Pancreas (tissue), 10 donors: ENCODE measurements at regions not wholly inside any gene's neighbourhood (a gene's known extent, or its start where the extent isn't known, plus 50 kb on each side); places are given as distances from the start of the nearest gene placed in this dataset.
A peak's percentile ranks its signal among the peaks of the same experiment; 100 is the strongest.

Experiments used
- ATAC-seq, 4 donors: fragments of 200-7000 bp; cut with Tn5 transposase; one replicate each; pipeline versions ENCODE4 v1.8.0 to v1.9.1; 2020; ENCODE audit warnings: mild to moderate bottlenecking in 4 of 4, moderate library complexity in 4 of 4
- DNase-seq, 6 donors: peaks; one replicate each; pipeline ENCODE4 v3.0.0-alpha.2; 2020
- FAIRE-seq: peaks from 2 replicates; lab custom pipeline; 2012; peaks lifted over from hg19 to GRCh38; lab: Jason Lieb, UNC
- H3K27ac ChIP-seq, 4 donors: fragments of 200-600 bp; sonication (generic); 1 replicate in 3 of 4; 2 replicates in 1 of 4; pipeline versions ENCODE4 v1.5.0 to v1.8.0; 2020
- H3K27me3 ChIP-seq, 4 donors: fragments of 200-600 bp; one replicate each; pipeline ENCODE4 v1.8.0; 2021
- H3K36me3 ChIP-seq, 3 donors: fragments of 200-600 bp; sonication (generic) in 1 of 3; one replicate each; pipeline versions ENCODE4 v1.5.0 to v1.8.0; 2020 to 2021
- H3K4me1 ChIP-seq, 3 donors: fragments of 200-600 bp; one replicate each; pipeline ENCODE4 v1.8.0; 2021
- H3K4me3 ChIP-seq, 4 donors: fragments of 200-600 bp; sonication (generic) in 2 of 4; one replicate each; pipeline versions ENCODE4 v1.5.0 to v1.8.0; 2020 to 2021
- H3K9me3 ChIP-seq, 4 donors: fragments of 200-600 bp; one replicate each; pipeline ENCODE4 v1.8.0; 2021
- CTCF ChIP-seq, 4 donors: fragments of 200-600 bp; sonication (generic) in 3 of 4; IDR thresholded peaks; one replicate each; pipeline versions ENCODE4 v1.5.0 to v1.8.0; 2021; ENCODE audit warnings: antibody characterized with exemption in 4 of 4
- WGBS, 2 donors: extraction: QIAGEN DNeasy Blood & Tissue Kit; methylation state at CpG; one replicate each; pipeline ENCODE4 v1.1.7; 2013; 5-methylcytosine and 5-hydroxymethylcytosine counted together
- intact Hi-C, 3 donors: fragments of 100-400 bp; cut with DNase I; formaldehyde crosslinking; loops; one replicate each; pipeline versions ENCODE4 v1.11.1 to v1.14.2; 2022
- donor health status: healthy with polysubstance abuse.
- donor health status: DM: no; HTN: no; CAD: no; lungs with moderate emphysema.
- donor health status: DM: no; HTN: no; CAD: no.
- donor health status: control.
- donor health status: control.
- donor health status: Bipolar disorder and iron deficiency.
- donor health status: DM: yes; HTN: yes; CAD: no.
- donor health status: DM: no; HTN: no; CAD: no.
- donor health status: DM: no; HTN: no; CAD: no.
- donor health status: DM: yes; HTN: yes; CAD: no.

- TF ChIP-seq CTCF (IDR thresholded peaks at IDR 0.05) = no peak
- Histone ChIP-seq H3K27ac (no peak overlapping the region), H3K4me3 (no peak overlapping the region), H3K27me3 (no peaks in the 10 kb centered on the region), H3K9me3 (no peaks in the 10 kb centered on the region), H3K4me1 (peaks cover 0 to 12% (median 8%) of the 10 kb centered on the region in 3 donors), H3K36me3 (no peaks in the 10 kb centered on the region)
- no peak for FAIRE-seq
- intact Hi-C loops = no loop called here
- WGBS, 2 donors = 76 to 88% methylated on average over 3 of the region's 3 CpGs
- DNase-seq = no peak
- no peak for ATAC-seq
These were observed 86.7 kb downstream of the SCGB2B2 start for GRCh38 chr19:34590228-34590627.

- Histone ChIP-seq H3K27me3 (no peaks in the 10 kb centered on the region), H3K4me1 (peaks cover 0 to 8% (median 7%) of the 10 kb centered on the region in 3 donors), H3K9me3 (no peaks in the 10 kb centered on the region), H3K4me3 (no peak overlapping the region), H3K36me3 (no peaks in the 10 kb centered on the region), H3K27ac (no peak overlapping the region)
- FAIRE-seq (no peak), DNase-seq (peak; percentile 68 to 91 (median 84)), ATAC-seq (peak; percentile 84 to 91 (median 88))
- TF ChIP-seq CTCF (IDR thresholded peaks at IDR 0.05) = no peak
- intact Hi-C loops = no loop called here
- WGBS, 2 donors = 33 to 64% methylated on average over 2 of the region's 2 CpGs
These were observed 87.2 kb downstream of the SCGB2B2 start for GRCh38 chr19:34589730-34590129.

- intact Hi-C loops = no loop called here
- no peak for TF ChIP-seq CTCF (IDR thresholded peaks at IDR 0.05)
- Histone ChIP-seq H3K27ac (no peak overlapping the region), H3K4me3 (no peak overlapping the region), H3K9me3 (no peaks in the 10 kb centered on the region), H3K4me1 (peaks cover 0 to 8% (median 7%) of the 10 kb centered on the region in 3 donors), H3K36me3 (no peaks in the 10 kb centered on the region), H3K27me3 (no peaks in the 10 kb centered on the region)
- DNase-seq (no peak), FAIRE-seq (no peak), ATAC-seq (peak; percentile 22 to 58 (median 38))
- WGBS, 2 donors = 39 to 51% methylated on average over 2 of the region's 2 CpGs
These were observed 88.1 kb downstream of the SCGB2B2 start for GRCh38 chr19:34588846-34589245.

GRCh38 chr19:34588249-34588648, 88.7 kb downstream of the SCGB2B2 start:
- Histone ChIP-seq H3K9me3 (no peaks in the 10 kb centered on the region), H3K36me3 (no peaks in the 10 kb centered on the region), H3K4me1 (peaks cover 0 to 8% (median 7%) of the 10 kb centered on the region in 3 donors), H3K4me3 (no peak overlapping the region), H3K27ac (no peak overlapping the region), H3K27me3 (no peaks in the 10 kb centered on the region)
- ATAC-seq (peak in 1 of 4 donors; percentile 57), FAIRE-seq (no peak), DNase-seq (peak in 1 of 6 donors; percentile 31)
- intact Hi-C loops = no loop called here
- 77 to 79% methylated on average over 8 of the region's 8 CpGs for WGBS, 2 donors
- no peak for TF ChIP-seq CTCF (IDR thresholded peaks at IDR 0.05)

- intact Hi-C loops = no loop called here
These were observed 96.6 kb downstream of the SCGB2B2 start for GRCh38 chr19:34580408-34580807.

More at GRCh38 chr19:34580408-34580807, 96.6 kb downstream of the SCGB2B2 start:
- Histone ChIP-seq H3K27ac (no peak overlapping the region), H3K27me3 (no peaks in the 10 kb centered on the region), H3K9me3 (no peaks in the 10 kb centered on the region), H3K4me3 (no peak overlapping the region), H3K36me3 (no peaks in the 10 kb centered on the region), H3K4me1 (no peaks in the 10 kb centered on the region)
- FAIRE-seq (no peak), ATAC-seq (no peak), DNase-seq (peak in 1 of 6 donors; percentile 20)
- no peak for TF ChIP-seq CTCF (IDR thresholded peaks at IDR 0.05)
- WGBS, 2 donors = 77 to 87% methylated on average over 8 of the region's 8 CpGs
